ENCODE measurements at regions not wholly inside any gene's neighbourhood (a gene's known extent, or its start where the extent isn't known, plus 50 kb on each side); places are given as distances from the start of the nearest gene placed in this dataset.

GRCh38 chr5:56466136-56466816 is 233.1 kb upstream of the ANKRD55 start:
- no peak overlapping the region for H2BK12ac ChIP-seq (ENCODE audit: low read length)
- no peak overlapping the region for H4K12ac ChIP-seq (ENCODE audit: low read depth, low read length)
- H3K4ac ChIP-seq (ENCODE audit: low read depth, low read length), result no peak overlapping the region
- no CpG with 5 or more reads among the region's 7 CpGs for WGBS (ENCODE audit: extremely low coverage, insufficient coverage, insufficient read length)
- no peak overlapping the region for H3K23ac ChIP-seq (ENCODE audit: low read length)
- no peak overlapping the region for H2BK120ac ChIP-seq (ENCODE audit: insufficient read depth, low read length, poor library complexity)
- H3K79me1 ChIP-seq (ENCODE audit: low read length), result no peaks in the 10 kb centered on the region
- H3K9ac ChIP-seq (ENCODE audit: low read length), result no peak overlapping the region
- no peak overlapping the region for H2BK5ac ChIP-seq (ENCODE audit: low read depth, low read length, poor library complexity)
- H4K8ac ChIP-seq (ENCODE audit: low read depth, low read length), result no peak overlapping the region
- no peaks in the 10 kb centered on the region for H3K27me3 ChIP-seq (ENCODE audit: insufficient read depth, low read length)
- H3K79me2 ChIP-seq (ENCODE audit: control insufficient read depth, insufficient read depth, low read length, poor library complexity), result no peaks in the 10 kb centered on the region
- no peak overlapping the region for H3K18ac ChIP-seq (ENCODE audit: low read length)
- no peak overlapping the region for H2AFZ ChIP-seq (ENCODE audit: insufficient read depth, low read length, poor library complexity)
- no peak overlapping the region for H3K4me3 ChIP-seq (ENCODE audit: low read depth, low read length)
- no peak for DNase-seq
- no peaks in the 10 kb centered on the region for H3K36me3 ChIP-seq (ENCODE audit: control insufficient read depth in 1 of 2, insufficient read depth in 2 of 2, low read length in 2 of 2)
- no peak overlapping the region for H3K4me2 ChIP-seq (ENCODE audit: low read length)
- H2AK5ac ChIP-seq (ENCODE audit: low read length), result no peak overlapping the region
- H3K4me1 ChIP-seq (ENCODE audit: control insufficient read depth in 1 of 2, insufficient read depth in 2 of 2, low read length in 2 of 2), result peaks cover 2 to 14% of the 10 kb centered on the region in 2 experiments
- no peak overlapping the region for H3K27ac ChIP-seq (ENCODE audit: low read depth, low read length)
- no peaks in the 10 kb centered on the region for H3K9me3 ChIP-seq (ENCODE audit: insufficient read depth, low read depth, low read length)
- H4K91ac ChIP-seq (ENCODE audit: low read depth, low read length), result no peak overlapping the region
- no peak overlapping the region for H3K14ac ChIP-seq (ENCODE audit: low read length)

- Histone ChIP-seq H2BK12ac (ENCODE audit: low read length) (peak overlapping the region; percentile 16), H3K9ac (ENCODE audit: low read length) (no peak overlapping the region), H3K79me1 (ENCODE audit: low read length) (no peaks in the 10 kb centered on the region), H2BK5ac (ENCODE audit: low read depth, low read length, poor library complexity) (no peak overlapping the region), H3K4me2 (ENCODE audit: low read length) (no peak overlapping the region), H3K18ac (ENCODE audit: low read length) (no peak overlapping the region), H3K4ac (ENCODE audit: low read depth, low read length) (no peak overlapping the region), H3K27me3 (ENCODE audit: insufficient read depth, low read length) (no peaks in the 10 kb centered on the region), H3K23ac (ENCODE audit: low read length) (no peak overlapping the region), H2AFZ (ENCODE audit: insufficient read depth, low read length, poor library complexity) (no peak overlapping the region), H2AK5ac (ENCODE audit: low read length) (no peak overlapping the region), H4K8ac (ENCODE audit: low read depth, low read length) (no peak overlapping the region), H3K79me2 (ENCODE audit: control insufficient read depth, insufficient read depth, low read length, poor library complexity) (no peaks in the 10 kb centered on the region), H3K36me3 (ENCODE audit: control insufficient read depth in 1 of 2, insufficient read depth in 2 of 2, low read length in 2 of 2) (no peaks in the 10 kb centered on the region), H3K4me1 (ENCODE audit: control insufficient read depth in 1 of 2, insufficient read depth in 2 of 2, low read length in 2 of 2) (peaks cover 2 to 14% of the 10 kb centered on the region in 2 experiments), H3K4me3 (ENCODE audit: low read depth, low read length) (no peak overlapping the region), H3K14ac (ENCODE audit: low read length) (no peak overlapping the region), H3K9me3 (ENCODE audit: insufficient read depth, low read depth, low read length) (no peaks in the 10 kb centered on the region), H4K91ac (ENCODE audit: low read depth, low read length) (no peak overlapping the region), H2BK120ac (ENCODE audit: insufficient read depth, low read length, poor library complexity) (no peak overlapping the region), H4K12ac (ENCODE audit: low read depth, low read length) (no peak overlapping the region), H3K27ac (ENCODE audit: low read depth, low read length) (no peak overlapping the region)
- peak in 1 of 2 donors; percentile 57 for DNase-seq
- no CpG with 5 or more reads among the region's 2 CpGs for WGBS (ENCODE audit: extremely low coverage, insufficient coverage, insufficient read length)
Observed at GRCh38 chr5:56465769-56466135, 232.6 kb upstream of the ANKRD55 start.

- H3K79me2 ChIP-seq (ENCODE audit: control insufficient read depth, insufficient read depth, low read length, poor library complexity), result no peaks in the 10 kb centered on the region
- H3K4me1 ChIP-seq (ENCODE audit: control insufficient read depth in 1 of 2, insufficient read depth in 2 of 2, low read length in 2 of 2), result peaks cover 5 to 20% of the 10 kb centered on the region in 2 experiments
- no peaks in the 10 kb centered on the region for H3K27me3 ChIP-seq (ENCODE audit: insufficient read depth, low read length)
- H2BK120ac ChIP-seq (ENCODE audit: insufficient read depth, low read length, poor library complexity), result no peak overlapping the region
- H3K4me3 ChIP-seq (ENCODE audit: low read depth, low read length), result no peak overlapping the region
- H3K27ac ChIP-seq (ENCODE audit: low read depth, low read length), result no peak overlapping the region
- H3K14ac ChIP-seq (ENCODE audit: low read length), result no peak overlapping the region
- no peak overlapping the region for H4K8ac ChIP-seq (ENCODE audit: low read depth, low read length)
- no peaks in the 10 kb centered on the region for H3K79me1 ChIP-seq (ENCODE audit: low read length)
- H4K12ac ChIP-seq (ENCODE audit: low read depth, low read length), result no peak overlapping the region
- H3K23ac ChIP-seq (ENCODE audit: low read length), result peak overlapping the region; percentile 25
- no peak overlapping the region for H2AK5ac ChIP-seq (ENCODE audit: low read length)
- no peaks in the 10 kb centered on the region for H3K36me3 ChIP-seq (ENCODE audit: control insufficient read depth in 1 of 2, insufficient read depth in 2 of 2, low read length in 2 of 2)
- no peak overlapping the region for H3K9ac ChIP-seq (ENCODE audit: low read length)
- H3K4ac ChIP-seq (ENCODE audit: low read depth, low read length), result no peak overlapping the region
- peak overlapping the region; percentile 16 for H2BK12ac ChIP-seq (ENCODE audit: low read length)
- H3K18ac ChIP-seq (ENCODE audit: low read length), result no peak overlapping the region
- H4K91ac ChIP-seq (ENCODE audit: low read depth, low read length), result no peak overlapping the region
- DNase-seq, result no peak
- no peak overlapping the region for H2AFZ ChIP-seq (ENCODE audit: insufficient read depth, low read length, poor library complexity)
- no peaks in the 10 kb centered on the region for H3K9me3 ChIP-seq (ENCODE audit: insufficient read depth, low read depth, low read length)
- WGBS (ENCODE audit: extremely low coverage, insufficient coverage, insufficient read length), result no CpG with 5 or more reads among the region's 10 CpGs
- H2BK5ac ChIP-seq (ENCODE audit: low read depth, low read length, poor library complexity), result no peak overlapping the region
- H3K4me2 ChIP-seq (ENCODE audit: low read length), result no peak overlapping the region
Observed at GRCh38 chr5:56464935-56465768, 232.0 kb upstream of the ANKRD55 start.

- no peaks in the 10 kb centered on the region for H3K79me1 ChIP-seq (ENCODE audit: low read length)
- H4K8ac ChIP-seq (ENCODE audit: low read depth, low read length), result no peak overlapping the region
- peak overlapping the region; percentile 12 for H2BK12ac ChIP-seq (ENCODE audit: low read length)
- H3K4ac ChIP-seq (ENCODE audit: low read depth, low read length), result no peak overlapping the region
- no peak overlapping the region for H3K4me3 ChIP-seq (ENCODE audit: low read depth, low read length)
- no peak overlapping the region for H3K9ac ChIP-seq (ENCODE audit: low read length)
- no peak for DNase-seq
- no peaks in the 10 kb centered on the region for H3K27me3 ChIP-seq (ENCODE audit: insufficient read depth, low read length)
- H4K91ac ChIP-seq (ENCODE audit: low read depth, low read length), result peak overlapping the region; percentile 56
- no peak overlapping the region for H4K12ac ChIP-seq (ENCODE audit: low read depth, low read length)
- no peak overlapping the region for H3K27ac ChIP-seq (ENCODE audit: low read depth, low read length)
- no peaks in the 10 kb centered on the region for H3K36me3 ChIP-seq (ENCODE audit: control insufficient read depth in 1 of 2, insufficient read depth in 2 of 2, low read length in 2 of 2)
- H3K4me1 ChIP-seq (ENCODE audit: control insufficient read depth in 1 of 2, insufficient read depth in 2 of 2, low read length in 2 of 2), result peaks cover 5 to 20% of the 10 kb centered on the region in 2 experiments
- no peak overlapping the region for H2AK5ac ChIP-seq (ENCODE audit: low read length)
- no CpG with 5 or more reads among the region's 4 CpGs for WGBS (ENCODE audit: extremely low coverage, insufficient coverage, insufficient read length)
- no peaks in the 10 kb centered on the region for H3K79me2 ChIP-seq (ENCODE audit: control insufficient read depth, insufficient read depth, low read length, poor library complexity)
- no peak overlapping the region for H2AFZ ChIP-seq (ENCODE audit: insufficient read depth, low read length, poor library complexity)
- H3K4me2 ChIP-seq (ENCODE audit: low read length), result no peak overlapping the region
- H2BK5ac ChIP-seq (ENCODE audit: low read depth, low read length, poor library complexity), result no peak overlapping the region
- no peak overlapping the region for H3K23ac ChIP-seq (ENCODE audit: low read length)
- H3K14ac ChIP-seq (ENCODE audit: low read length), result no peak overlapping the region
- no peaks in the 10 kb centered on the region for H3K9me3 ChIP-seq (ENCODE audit: insufficient read depth, low read depth, low read length)
- no peak overlapping the region for H3K18ac ChIP-seq (ENCODE audit: low read length)
- H2BK120ac ChIP-seq (ENCODE audit: insufficient read depth, low read length, poor library complexity), result no peak overlapping the region
Observed at GRCh38 chr5:56463944-56464571, 230.9 kb upstream of the ANKRD55 start.
